ENCODE measurements at regions not wholly inside any gene's neighbourhood (a gene's known extent, or its start where the extent isn't known, plus 50 kb on each side); places are given as distances from the start of the nearest gene placed in this dataset.

DNA sequence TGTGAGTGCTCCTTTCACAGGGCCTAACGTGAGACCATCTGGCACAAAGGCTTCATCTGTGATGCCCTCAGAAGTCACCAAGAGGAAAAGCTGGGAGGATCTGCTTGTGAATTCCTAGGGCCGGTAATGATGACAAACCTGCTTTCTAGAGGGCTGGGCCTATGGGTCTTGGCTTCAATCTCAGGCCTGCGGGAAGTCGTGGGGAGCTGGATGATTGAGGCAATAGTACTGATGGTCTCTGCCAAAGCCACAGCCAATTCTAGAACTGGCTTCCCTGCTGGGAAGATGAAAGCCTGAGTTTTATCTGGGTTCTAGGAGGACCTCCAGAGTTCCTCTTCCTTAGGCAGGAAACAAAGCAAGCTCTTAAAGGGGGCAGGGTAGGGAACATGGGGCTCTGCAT, 102.7 kb downstream of the TMEM215 start:
- TF ChIP-seq CTCF (IDR thresholded peaks at IDR 0.05) (no peak), POLR2A (IDR thresholded peaks at IDR 0.05) (no peak), EP300 (IDR thresholded peaks at IDR 0.05) (no peak), POLR2AphosphoS5 (IDR thresholded peaks at IDR 0.05) (no peak)
